ENCODE measurements at regions not wholly inside any gene's neighbourhood (a gene's known extent, or its start where the extent isn't known, plus 50 kb on each side); places are given as distances from the start of the nearest gene placed in this dataset.

- no peak for TF ChIP-seq CTCF (IDR thresholded peaks at IDR 0.05)
- TF ChIP-seq EZH2 (IDR thresholded peaks at IDR 0.05; ENCODE audit: borderline replicate concordance, insufficient read depth, low read depth, low read length, poor library complexity, severe bottlenecking), result no peak
These were observed 1089.8 kb downstream of the FAT4 start for GRCh38 chr4:126404549-126404948.

Data from B cell (primary cell).